SK-N-SH (cell line): ENCODE measurements at regions not wholly inside any gene's neighbourhood (a gene's known extent, or its start where the extent isn't known, plus 50 kb on each side); places are given as distances from the start of the nearest gene placed in this dataset.

Experiments used
- CTCF ChIA-PET: fragments of 300-600, 350-600 bp; formaldehyde crosslinking; extraction: SDS; loops from one replicate; lab custom pipeline; 2021; lab: Yijun Ruan, JAX
- POLR2A ChIA-PET: fragments of 350-600 bp; sonication (Branson Sonifier 250); formaldehyde crosslinking; extraction: SDS; loops from one replicate; lab custom pipeline; 2020; ENCODE audit warnings: antibody characterized with exemption, inconsistent platforms; lab: Yijun Ruan, JAX
- DNase-seq: peaks from one replicate; pipeline ENCODE4 v3.0.0; 2012
- H2AFZ ChIP-seq: fragments of 200-600 bp; sonication (generic); 2 replicates; pipeline ENCODE4 v1.8.1; 2016; ENCODE audit warnings: antibody characterized with exemption, mild to moderate bottlenecking, low read depth
- H3F3A ChIP-seq: fragments of 200-600 bp; sonication (generic); replicated peaks from 2 replicates; pipeline ENCODE3; 2016; ENCODE audit warnings: antibody characterized with exemption, mild to moderate bottlenecking; ENCODE audit not compliant: insufficient read depth
- H3K27ac ChIP-seq, 2 experiments: fragments of 200-500 bp in 1 of 2; fragments of 200-600 bp in 1 of 2; sonication (Bioruptor generic) in 1 of 2; sonication (generic), shearing (Covaris generic) in 1 of 2; 2 replicates each; pipeline versions ENCODE4 v1.5.1 to v1.6.1; 2014 to 2016; ENCODE audit warnings: low read depth in 2 of 2, inconsistent platforms in 1 of 2, low read length in 1 of 2, mild to moderate bottlenecking in 1 of 2, mixed read lengths in 1 of 2
- H3K27me3 ChIP-seq: fragments of 200-600 bp; sonication (generic), shearing (Covaris generic); 2 replicates; pipeline ENCODE4 v1.6.1; 2016; ENCODE audit warnings: mixed run types; ENCODE audit not compliant: insufficient read depth
- H3K36me3 ChIP-seq, 2 experiments: fragments of 200-500 bp in 1 of 2; fragments of 200-600 bp in 1 of 2; sonication (Bioruptor generic) in 1 of 2; sonication (generic) in 1 of 2; replicated peaks in 1 of 2; 2 replicates each; pipeline versions ENCODE3 to v1.5.1; 2014 to 2016; ENCODE audit warnings: low read length in 1 of 2, mild to moderate bottlenecking in 1 of 2; ENCODE audit not compliant: insufficient read depth in 2 of 2, control insufficient read depth in 1 of 2
- H3K4me1 ChIP-seq, 2 experiments: fragments of 200-500 bp in 1 of 2; fragments of 200-600 bp in 1 of 2; sonication (Bioruptor generic) in 1 of 2; sonication (generic), shearing (Covaris generic) in 1 of 2; 2 replicates each; pipeline versions ENCODE4 v1.5.1 to v1.6.1; 2014 to 2016; ENCODE audit warnings: low read depth in 1 of 2, low read length in 1 of 2, mixed run types in 1 of 2; ENCODE audit not compliant: insufficient read depth in 2 of 2, control insufficient read depth in 1 of 2
- H3K4me2 ChIP-seq: fragments of 200-600 bp; sonication (generic), shearing (Covaris generic); 2 replicates; pipeline ENCODE4 v1.6.1; 2017; ENCODE audit warnings: mixed run types
- H3K4me3 ChIP-seq, 2 experiments: fragments of 200-500 bp in 1 of 2; fragments of 200-600 bp in 1 of 2; sonication (Bioruptor generic) in 1 of 2; sonication (generic), shearing (Covaris generic) in 1 of 2; 2 replicates each; pipeline versions ENCODE4 v1.5.1 to v1.8.1; 2014 to 2016; ENCODE audit warnings: low read depth in 2 of 2, inconsistent platforms in 1 of 2, low read length in 1 of 2, mild to moderate bottlenecking in 1 of 2, mixed read lengths in 1 of 2, moderate library complexity in 1 of 2
- H3K79me2 ChIP-seq: fragments of 200-600 bp; sonication (generic); 2 replicates; pipeline ENCODE4 v1.8.1; 2017; ENCODE audit warnings: mild to moderate bottlenecking; ENCODE audit not compliant: insufficient read depth
- H3K9ac ChIP-seq: fragments of 200-600 bp; sonication (generic); 2 replicates; pipeline ENCODE4 v1.6.1; 2017; ENCODE audit warnings: mixed run types
- H3K9me2 ChIP-seq: fragments of 200-600 bp; sonication (generic); 2 replicates; pipeline ENCODE4 v1.6.1; 2017; ENCODE audit warnings: mixed run types
- H3K9me3 ChIP-seq: fragments of 200-600 bp; sonication (generic); 2 replicates; pipeline ENCODE4 v1.6.1; 2017; ENCODE audit warnings: mixed run types, mild to moderate bottlenecking, moderate library complexity
- H4K20me1 ChIP-seq: fragments of 200-600 bp; sonication (generic); 2 replicates; pipeline ENCODE4 v1.6.1; 2017; ENCODE audit warnings: mild to moderate bottlenecking, mixed run types; ENCODE audit not compliant: insufficient read depth
- EP300 ChIP-seq, 2 experiments: IDR thresholded peaks; 2 replicates each; pipeline versions ENCODE4 v1.4.0 to v1.6.1; 2012; ENCODE audit warnings: borderline replicate concordance in 1 of 2, low read depth in 1 of 2, low read length in 1 of 2
- FOSL2 ChIP-seq: IDR thresholded peaks from 2 replicates; pipeline ENCODE4 v1.4.0; 2012; ENCODE audit warnings: low read depth, mild to moderate bottlenecking, moderate library complexity, borderline replicate concordance
- MXI1 ChIP-seq: IDR thresholded peaks from 2 replicates; pipeline ENCODE4 v1.6.1; 2012; ENCODE audit warnings: mild to moderate bottlenecking, low read depth, low read length, improper control_type of control experiment
- POLR2AphosphoS5 ChIP-seq: IDR thresholded peaks from 2 replicates; pipeline ENCODE4 v1.6.1; 2012; ENCODE audit warnings: low read depth, low read length
- RCOR1 ChIP-seq: fragments of 150-350 bp; IDR thresholded peaks from 2 replicates; pipeline ENCODE4 v1.6.1; 2017; ENCODE audit warnings: antibody characterized with exemption, low read length
- SIN3A ChIP-seq: IDR thresholded peaks from 2 replicates; pipeline ENCODE4 v1.6.1; 2012; ENCODE audit warnings: low read depth, mild to moderate bottlenecking, low read length, moderate library complexity, borderline replicate concordance
- WGBS: methylation state at CpG from one replicate; pipeline ENCODE4 v1.1.6; 2017; ENCODE audit warnings: low lambda C conversion rate; 5-methylcytosine and 5-hydroxymethylcytosine counted together
- TF ChIP-seq, protein P1 (sequence below): fragments of 150-350 bp; IDR thresholded peaks from 2 replicates; pipeline ENCODE4 v1.6.1; 2017; ENCODE audit warnings: antibody characterized with exemption, low read length, low read depth, borderline replicate concordance
- TF ChIP-seq, protein P2 (sequence below): fragments of 200-600 bp; sonication (generic); IDR thresholded peaks from 2 replicates; pipeline ENCODE4 v1.6.1; 2017; ENCODE audit warnings: antibody characterized with exemption, mild to moderate bottlenecking, moderate library complexity

DNA sequence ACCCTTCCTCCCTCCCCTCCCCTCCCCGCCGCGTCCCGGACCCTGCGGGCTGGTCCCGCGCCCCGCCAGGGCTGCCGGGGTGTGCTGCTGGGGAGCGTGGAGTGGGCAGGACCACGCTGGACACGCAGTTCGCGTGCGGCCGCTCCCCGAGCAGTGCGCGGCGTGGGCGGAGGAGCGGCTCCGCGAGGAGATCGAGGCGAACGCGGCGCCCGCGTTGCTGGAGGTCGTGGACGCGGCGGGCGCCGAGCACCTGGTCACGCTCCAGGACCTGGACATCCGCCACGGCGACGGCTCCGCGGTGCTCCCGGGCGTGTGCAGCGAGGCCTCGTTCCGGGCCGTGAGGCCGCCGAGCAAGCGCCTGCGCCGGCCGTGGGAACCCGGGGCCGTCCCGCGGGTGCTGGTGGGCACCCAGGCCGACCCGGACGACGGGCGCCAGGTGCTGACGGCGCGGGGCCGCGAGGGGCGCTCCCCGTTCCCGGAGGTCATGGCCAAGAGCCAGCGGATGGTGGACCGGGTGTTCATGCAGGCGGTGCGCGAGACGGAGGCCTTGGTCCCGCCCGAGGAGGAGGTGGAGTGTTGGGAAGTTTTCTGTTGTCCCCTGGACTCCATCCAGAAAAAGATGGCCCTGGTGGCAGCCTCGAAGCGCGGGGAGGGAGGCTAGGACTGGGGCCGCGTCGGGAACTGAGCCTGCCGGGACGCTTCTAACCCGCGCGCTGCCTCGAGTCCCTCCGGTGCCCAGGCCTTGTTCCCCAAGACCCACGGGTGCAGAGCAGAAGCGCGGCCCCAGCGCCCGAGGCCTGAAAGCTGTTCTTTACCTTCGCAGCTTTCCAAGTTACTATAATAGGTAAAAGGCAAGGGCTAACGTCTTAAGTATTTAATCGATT lies 54.7 kb upstream of the EIF5 start (continued):
- TF ChIP-seq, protein P1, sequence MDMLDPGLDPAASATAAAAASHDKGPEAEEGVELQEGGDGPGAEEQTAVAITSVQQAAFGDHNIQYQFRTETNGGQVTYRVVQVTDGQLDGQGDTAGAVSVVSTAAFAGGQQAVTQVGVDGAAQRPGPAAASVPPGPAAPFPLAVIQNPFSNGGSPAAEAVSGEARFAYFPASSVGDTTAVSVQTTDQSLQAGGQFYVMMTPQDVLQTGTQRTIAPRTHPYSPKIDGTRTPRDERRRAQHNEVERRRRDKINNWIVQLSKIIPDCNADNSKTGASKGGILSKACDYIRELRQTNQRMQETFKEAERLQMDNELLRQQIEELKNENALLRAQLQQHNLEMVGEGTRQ, result no peak
- TF ChIP-seq FOSL2 (no peak), MXI1 (no peak), POLR2AphosphoS5 (no peak)
- TF ChIP-seq, protein P2, sequence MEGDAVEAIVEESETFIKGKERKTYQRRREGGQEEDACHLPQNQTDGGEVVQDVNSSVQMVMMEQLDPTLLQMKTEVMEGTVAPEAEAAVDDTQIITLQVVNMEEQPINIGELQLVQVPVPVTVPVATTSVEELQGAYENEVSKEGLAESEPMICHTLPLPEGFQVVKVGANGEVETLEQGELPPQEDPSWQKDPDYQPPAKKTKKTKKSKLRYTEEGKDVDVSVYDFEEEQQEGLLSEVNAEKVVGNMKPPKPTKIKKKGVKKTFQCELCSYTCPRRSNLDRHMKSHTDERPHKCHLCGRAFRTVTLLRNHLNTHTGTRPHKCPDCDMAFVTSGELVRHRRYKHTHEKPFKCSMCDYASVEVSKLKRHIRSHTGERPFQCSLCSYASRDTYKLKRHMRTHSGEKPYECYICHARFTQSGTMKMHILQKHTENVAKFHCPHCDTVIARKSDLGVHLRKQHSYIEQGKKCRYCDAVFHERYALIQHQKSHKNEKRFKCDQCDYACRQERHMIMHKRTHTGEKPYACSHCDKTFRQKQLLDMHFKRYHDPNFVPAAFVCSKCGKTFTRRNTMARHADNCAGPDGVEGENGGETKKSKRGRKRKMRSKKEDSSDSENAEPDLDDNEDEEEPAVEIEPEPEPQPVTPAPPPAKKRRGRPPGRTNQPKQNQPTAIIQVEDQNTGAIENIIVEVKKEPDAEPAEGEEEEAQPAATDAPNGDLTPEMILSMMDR, result no peak
- TF ChIP-seq, all 33 proteins: peak for 0

DNA sequence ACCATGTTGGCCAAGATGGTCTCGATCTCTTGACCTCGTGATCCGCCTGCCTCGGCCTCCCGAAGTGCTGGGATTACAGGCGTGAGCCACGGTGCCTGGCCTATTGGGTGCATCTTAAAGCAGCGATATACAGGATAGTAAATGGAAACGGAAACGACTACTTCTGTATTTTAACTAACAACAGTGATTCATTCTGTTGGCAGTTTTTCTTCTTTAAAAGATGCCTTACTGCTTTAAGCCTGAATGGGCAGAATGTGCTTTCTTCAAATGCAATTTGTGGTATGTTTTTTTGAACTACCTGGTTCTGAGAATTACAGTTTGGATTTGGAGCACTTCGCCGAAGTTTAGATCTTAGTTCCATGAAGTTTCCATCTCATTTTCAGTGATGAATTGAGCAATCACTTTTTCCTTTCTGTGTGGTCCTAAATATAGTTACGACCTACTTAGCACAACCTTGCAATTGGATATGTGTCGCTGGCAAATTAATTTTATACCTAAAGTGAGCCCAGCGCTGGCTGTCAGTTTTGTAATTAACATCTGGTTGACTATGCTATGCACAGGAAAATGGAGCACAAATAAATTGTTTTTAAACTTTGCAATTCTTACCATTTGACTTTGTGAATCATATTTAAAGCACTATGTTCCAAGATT lies 53.6 kb upstream of the EIF5 start:
- Histone ChIP-seq H3K9me2 (no peaks in the 10 kb centered on the region), H3K27ac (no peak overlapping the region), H4K20me1 (no peaks in the 10 kb centered on the region)
- CTCF ChIA-PET, result interaction anchor here (0.8 to 12.9 kb wide), 5 partner anchors 11 to 176 kb away, joined by 3 to 116 read pairs (median 5); no protein-coding TSS in a partner anchor
- TF ChIP-seq SIN3A (no peak), EP300 (IDR thresholded peaks at IDR 0.05; ENCODE audit: borderline replicate concordance in 1 of 2, low read depth in 1 of 2, low read length in 1 of 2) (no peak), RCOR1 (no peak)
- TF ChIP-seq, all 33 proteins: peak for 0
- Histone ChIP-seq H3K36me3 (no peaks in the 10 kb centered on the region), H2AFZ (no peak overlapping the region), H3K27me3 (peaks cover 7% of the 10 kb centered on the region; the same call in 1 of the 2 replicates), H3F3A (peaks cover 3% of the 10 kb centered on the region), H3K9me3 (no peaks in the 10 kb centered on the region), H3K4me3 (no peak overlapping the region), H3K4me1 (no peaks in the 10 kb centered on the region; a peak in 1 of 4 replicates), H3K4me2 (no peak overlapping the region), H3K79me2 (no peaks in the 10 kb centered on the region), H3K9ac (no peak overlapping the region)
- POLR2A ChIA-PET, result no interaction called here
- no peak for DNase-seq
- 82% methylated on average over 15 of the region's 15 CpGs for WGBS
